ENCODE measurements at regions not wholly inside any gene's neighbourhood (a gene's known extent, or its start where the extent isn't known, plus 50 kb on each side); places are given as distances from the start of the nearest gene placed in this dataset.

GRCh38 chr18:65990944-65991708, 240.3 kb downstream of the CDH7 start:
- no peaks in the 10 kb centered on the region for H3K4me1 ChIP-seq
- H3K9me3 ChIP-seq = no peaks in the 10 kb centered on the region
- TF ChIP-seq EP300 (IDR thresholded peaks at IDR 0.05) (no peak), POLR2AphosphoS5 (IDR thresholded peaks at IDR 0.05) (no peak), CTCF (IDR thresholded peaks at IDR 0.05) (no peak), POLR2A (IDR thresholded peaks at IDR 0.05) (no peak)
- no peak for DNase-seq
- H3K27me3 ChIP-seq = no peaks in the 10 kb centered on the region
- no peak overlapping the region for H3K27ac ChIP-seq
- H3K36me3 ChIP-seq = no peaks in the 10 kb centered on the region
- H3K4me3 ChIP-seq = no peak overlapping the region
- WGBS, 5 donors = 50 to 67% (median 58%) methylated on average over 3 of the region's 3 CpGs
- intact Hi-C loops (cut with DNase I; ENCODE audit: low total_unique reads) = no loop called here

- no peak overlapping the region for H3K4me3 ChIP-seq
- intact Hi-C loops (cut with DNase I; ENCODE audit: low total_unique reads) = no loop called here
- no peak for DNase-seq
Measured at GRCh38 chr18:65990174-65990690, 239.4 kb downstream of the CDH7 start.

GRCh38 chr18:65988972-65989371, 238.2 kb downstream of the CDH7 start:
- no peaks in the 10 kb centered on the region for H3K4me1 ChIP-seq
- H3K36me3 ChIP-seq = no peaks in the 10 kb centered on the region
- WGBS, 5 donors = 54 to 66% (median 55%) methylated on average over 3 of the region's 3 CpGs
- TF ChIP-seq POLR2AphosphoS5 (IDR thresholded peaks at IDR 0.05) = no peak
- TF ChIP-seq POLR2A (IDR thresholded peaks at IDR 0.05) = no peak
- TF ChIP-seq EP300 (IDR thresholded peaks at IDR 0.05) = no peak
- no peak for TF ChIP-seq CTCF (IDR thresholded peaks at IDR 0.05)
- H3K27me3 ChIP-seq = no peaks in the 10 kb centered on the region
- H3K27ac ChIP-seq = no peak overlapping the region
- intact Hi-C loops (cut with DNase I; ENCODE audit: low total_unique reads) = no loop called here
- no peak overlapping the region for H3K4me3 ChIP-seq
- no peak for DNase-seq
- no peaks in the 10 kb centered on the region for H3K9me3 ChIP-seq

More at GRCh38 chr18:65990174-65990690, 239.4 kb downstream of the CDH7 start:
- Histone ChIP-seq H3K36me3 (no peaks in the 10 kb centered on the region), H3K27ac (no peak overlapping the region), H3K27me3 (no peaks in the 10 kb centered on the region), H3K9me3 (no peaks in the 10 kb centered on the region), H3K4me1 (no peaks in the 10 kb centered on the region)
- TF ChIP-seq CTCF (IDR thresholded peaks at IDR 0.05) (no peak), POLR2AphosphoS5 (IDR thresholded peaks at IDR 0.05) (no peak), POLR2A (IDR thresholded peaks at IDR 0.05) (no peak), EP300 (IDR thresholded peaks at IDR 0.05) (no peak)
- 78 to 96% (median 86%) methylated on average over 2 of the region's 2 CpGs for WGBS, 5 donors

GRCh38 chr18:65988386-65988785, 237.6 kb downstream of the CDH7 start:
- H3K4me1 ChIP-seq = no peaks in the 10 kb centered on the region
- H3K36me3 ChIP-seq = no peaks in the 10 kb centered on the region
- no peak overlapping the region for H3K27ac ChIP-seq
- DNase-seq = no peak
- 59 to 85% (median 71%) methylated on average over 1 of the region's 1 CpG for WGBS, 5 donors
- H3K9me3 ChIP-seq = no peaks in the 10 kb centered on the region
- intact Hi-C loops (cut with DNase I; ENCODE audit: low total_unique reads) = no loop called here
- H3K27me3 ChIP-seq = no peaks in the 10 kb centered on the region
- H3K4me3 ChIP-seq = no peak overlapping the region
- no peak for TF ChIP-seq EP300 (IDR thresholded peaks at IDR 0.05)
- no peak for TF ChIP-seq POLR2AphosphoS5 (IDR thresholded peaks at IDR 0.05)
- no peak for TF ChIP-seq CTCF (IDR thresholded peaks at IDR 0.05)
- no peak for TF ChIP-seq POLR2A (IDR thresholded peaks at IDR 0.05)
